ENCODE measurements at regions not wholly inside any gene's neighbourhood (a gene's known extent, or its start where the extent isn't known, plus 50 kb on each side); places are given as distances from the start of the nearest gene placed in this dataset.

DNA sequence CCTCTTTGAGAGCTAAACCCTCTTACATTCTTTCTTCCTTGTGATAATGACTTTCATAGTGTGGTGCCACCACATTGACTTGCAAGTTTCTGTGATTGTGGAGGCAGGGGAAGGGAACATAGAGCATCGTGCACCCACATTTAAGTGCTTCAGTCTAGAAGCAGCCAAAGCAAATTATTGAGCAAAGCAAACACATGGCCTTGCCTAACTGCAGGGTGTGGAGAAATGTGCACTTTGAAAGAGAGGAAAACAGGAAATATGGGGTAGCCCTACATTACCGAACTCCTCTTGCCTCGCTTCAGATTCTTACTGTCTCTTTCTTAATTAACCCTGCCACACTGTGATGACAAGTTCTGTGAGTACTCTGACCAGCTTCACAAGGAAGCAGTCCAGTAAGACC is 814.6 kb downstream of the SLC4A3 start:
- TF ChIP-seq, protein P1, sequence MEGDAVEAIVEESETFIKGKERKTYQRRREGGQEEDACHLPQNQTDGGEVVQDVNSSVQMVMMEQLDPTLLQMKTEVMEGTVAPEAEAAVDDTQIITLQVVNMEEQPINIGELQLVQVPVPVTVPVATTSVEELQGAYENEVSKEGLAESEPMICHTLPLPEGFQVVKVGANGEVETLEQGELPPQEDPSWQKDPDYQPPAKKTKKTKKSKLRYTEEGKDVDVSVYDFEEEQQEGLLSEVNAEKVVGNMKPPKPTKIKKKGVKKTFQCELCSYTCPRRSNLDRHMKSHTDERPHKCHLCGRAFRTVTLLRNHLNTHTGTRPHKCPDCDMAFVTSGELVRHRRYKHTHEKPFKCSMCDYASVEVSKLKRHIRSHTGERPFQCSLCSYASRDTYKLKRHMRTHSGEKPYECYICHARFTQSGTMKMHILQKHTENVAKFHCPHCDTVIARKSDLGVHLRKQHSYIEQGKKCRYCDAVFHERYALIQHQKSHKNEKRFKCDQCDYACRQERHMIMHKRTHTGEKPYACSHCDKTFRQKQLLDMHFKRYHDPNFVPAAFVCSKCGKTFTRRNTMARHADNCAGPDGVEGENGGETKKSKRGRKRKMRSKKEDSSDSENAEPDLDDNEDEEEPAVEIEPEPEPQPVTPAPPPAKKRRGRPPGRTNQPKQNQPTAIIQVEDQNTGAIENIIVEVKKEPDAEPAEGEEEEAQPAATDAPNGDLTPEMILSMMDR (IDR thresholded peaks at IDR 0.05): no peak
- TF ChIP-seq POLR2A (IDR thresholded peaks at IDR 0.05): no peak
